Endothelial cell (in vitro differentiated cells): ENCODE measurements at regions not wholly inside any gene's neighbourhood (a gene's known extent, or its start where the extent isn't known, plus 50 kb on each side); places are given as distances from the start of the nearest gene placed in this dataset.

ENCODE experiments used
- DNase-seq: peaks from one replicate; pipeline ENCODE4 v3.0.0; 2021; ENCODE audit warnings: low spot score
- H3K27ac Mint-ChIP-seq: one replicate; pipeline ENCODE4 v1.8.0; 2021; ENCODE audit warnings: mixed read lengths, inconsistent platforms; ENCODE audit not compliant: unreplicated experiment
- H3K27me3 Mint-ChIP-seq: one replicate; pipeline ENCODE4 v1.8.0; 2021; ENCODE audit warnings: mild to moderate bottlenecking, moderate library complexity, mixed read lengths, inconsistent platforms; ENCODE audit not compliant: unreplicated experiment
- H3K36me3 Mint-ChIP-seq: one replicate; pipeline ENCODE4 v1.8.0; 2021; ENCODE audit warnings: mild to moderate bottlenecking, low read depth, mixed read lengths, inconsistent platforms; ENCODE audit not compliant: unreplicated experiment
- H3K4me1 Mint-ChIP-seq: one replicate; pipeline ENCODE4 v1.8.0; 2021; ENCODE audit warnings: mild to moderate bottlenecking, mixed read lengths, inconsistent platforms; ENCODE audit not compliant: unreplicated experiment
- H3K4me3 Mint-ChIP-seq: one replicate; pipeline ENCODE4 v1.8.0; 2021; ENCODE audit warnings: mild to moderate bottlenecking, mixed read lengths, inconsistent platforms; ENCODE audit not compliant: unreplicated experiment
- H3K9me3 Mint-ChIP-seq: one replicate; pipeline ENCODE4 v1.8.0; 2021; ENCODE audit warnings: mixed read lengths, inconsistent platforms; ENCODE audit not compliant: unreplicated experiment
- CTCF ChIP-seq: fragments of 200-600 bp; sonication (generic); IDR thresholded peaks from one replicate; pipeline ENCODE4 v1.5.0; 2021; ENCODE audit warnings: antibody characterized with exemption; ENCODE audit not compliant: unreplicated experiment

GRCh38 chr12:126797525-126797924 lies 1469.4 kb upstream of the TMEM132C start:
- H3K4me1 Mint-ChIP-seq: no peaks in the 10 kb centered on the region
- no peak for DNase-seq
- peaks cover 1% of the 10 kb centered on the region for H3K27me3 Mint-ChIP-seq
- H3K4me3 Mint-ChIP-seq: no peak overlapping the region
- peaks cover 16% of the 10 kb centered on the region for H3K9me3 Mint-ChIP-seq
- TF ChIP-seq CTCF: no peak
- no peaks in the 10 kb centered on the region for H3K36me3 Mint-ChIP-seq
- no peak overlapping the region for H3K27ac Mint-ChIP-seq

- H3K27me3 Mint-ChIP-seq: peaks cover 1% of the 10 kb centered on the region
- no peaks in the 10 kb centered on the region for H3K4me1 Mint-ChIP-seq
- no peak overlapping the region for H3K27ac Mint-ChIP-seq
- peaks cover 19% of the 10 kb centered on the region for H3K9me3 Mint-ChIP-seq
- no peak overlapping the region for H3K4me3 Mint-ChIP-seq
- H3K36me3 Mint-ChIP-seq: no peaks in the 10 kb centered on the region
- TF ChIP-seq CTCF: no peak
- no peak for DNase-seq
Measured at GRCh38 chr12:126798449-126798848, 1468.5 kb upstream of the TMEM132C start.

- H3K27ac Mint-ChIP-seq: no peak overlapping the region
- no peak overlapping the region for H3K4me3 Mint-ChIP-seq
- TF ChIP-seq CTCF: no peak
- no peak for DNase-seq
- H3K9me3 Mint-ChIP-seq: peaks cover 38% of the 10 kb centered on the region
- H3K27me3 Mint-ChIP-seq: peaks cover 3% of the 10 kb centered on the region
- peaks cover 4% of the 10 kb centered on the region for H3K36me3 Mint-ChIP-seq
- H3K4me1 Mint-ChIP-seq: no peaks in the 10 kb centered on the region
Measured at GRCh38 chr12:126807312-126807865, 1459.6 kb upstream of the TMEM132C start.

- DNase-seq: no peak
- peaks cover 4% of the 10 kb centered on the region for H3K27me3 Mint-ChIP-seq
- no peaks in the 10 kb centered on the region for H3K4me1 Mint-ChIP-seq
- peaks cover 51% of the 10 kb centered on the region for H3K9me3 Mint-ChIP-seq
- H3K36me3 Mint-ChIP-seq: peaks cover 11% of the 10 kb centered on the region
- no peak overlapping the region for H3K4me3 Mint-ChIP-seq
- TF ChIP-seq CTCF: no peak
- H3K27ac Mint-ChIP-seq: no peak overlapping the region
Measured at GRCh38 chr12:126811391-126811790, 1455.6 kb upstream of the TMEM132C start.

- Mint-ChIP-seq H3K4me1 (no peaks in the 10 kb centered on the region), H3K4me3 (no peak overlapping the region), H3K27ac (no peak overlapping the region), H3K27me3 (peaks cover 5% of the 10 kb centered on the region), H3K36me3 (peaks cover 16% of the 10 kb centered on the region), H3K9me3 (peaks cover 53% of the 10 kb centered on the region)
- no peak for TF ChIP-seq CTCF
- DNase-seq: no peak
Measured at GRCh38 chr12:126819554-126819953, 1447.4 kb upstream of the TMEM132C start.
